GM21737 (cell line): ENCODE measurements at regions not wholly inside any gene's neighbourhood (a gene's known extent, or its start where the extent isn't known, plus 50 kb on each side); places are given as distances from the start of the nearest gene placed in this dataset.
"Not testable (repeated sequence)": the region's sequence is repeated elsewhere in the genome, so short reads cannot be mapped to it uniquely, and the experiment has no call there.

ENCODE experiments used
- ATAC-seq: cut with Tn5 transposase; IDR thresholded peaks from one replicate; pipeline ENCODE4 v1.9.1; 2021; ENCODE audit warnings: mild to moderate bottlenecking, moderate library complexity; ENCODE audit not compliant: unreplicated experiment

GRCh38 chr7:36058020-36058592 lies 94.9 kb upstream of the EEPD1 start:
- peak; percentile 71 for ATAC-seq

GRCh38 chr7:36060388-36060787 lies 92.7 kb upstream of the EEPD1 start:
- ATAC-seq, result not testable (repeated sequence)

- ATAC-seq, result no peak
Measured at GRCh38 chr7:36062154-36062815, 90.8 kb upstream of the EEPD1 start.

- no peak for ATAC-seq
Measured at GRCh38 chr7:36064676-36065075, 88.4 kb upstream of the EEPD1 start.

GRCh38 chr7:36065563-36066342 lies 87.3 kb upstream of the EEPD1 start:
- ATAC-seq, result not testable (repeated sequence)

GRCh38 chr7:36066343-36066664 lies 86.8 kb upstream of the EEPD1 start:
- ATAC-seq, result no peak

- ATAC-seq, result no peak
Measured at GRCh38 chr7:36070230-36070629, 82.8 kb upstream of the EEPD1 start.

GRCh38 chr7:36071605-36072004 lies 81.4 kb upstream of the EEPD1 start:
- ATAC-seq, result no peak

GRCh38 chr7:36072620-36073019 lies 80.4 kb upstream of the EEPD1 start:
- no peak for ATAC-seq

GRCh38 chr7:36075561-36075960 lies 77.5 kb upstream of the EEPD1 start:
- no peak for ATAC-seq

- no peak for ATAC-seq
Measured at GRCh38 chr7:36076074-36076473, 77.0 kb upstream of the EEPD1 start.

- no peak for ATAC-seq
Measured at GRCh38 chr7:36078816-36079360, 74.2 kb upstream of the EEPD1 start.

GRCh38 chr7:36079446-36080025 lies 73.5 kb upstream of the EEPD1 start:
- ATAC-seq, result no peak

- no peak for ATAC-seq
Measured at GRCh38 chr7:36080843-36081242, 72.2 kb upstream of the EEPD1 start.

GRCh38 chr7:36082216-36082615 lies 70.8 kb upstream of the EEPD1 start:
- ATAC-seq, result no peak

- no peak for ATAC-seq
Measured at GRCh38 chr7:36082910-36083309, 70.1 kb upstream of the EEPD1 start.

- ATAC-seq, result no peak
Measured at GRCh38 chr7:36083626-36084380, 69.3 kb upstream of the EEPD1 start.

GRCh38 chr7:36084485-36085091 lies 68.5 kb upstream of the EEPD1 start:
- no peak for ATAC-seq

- no peak for ATAC-seq
Measured at GRCh38 chr7:36085096-36085495, 68.0 kb upstream of the EEPD1 start.

- no peak for ATAC-seq
Measured at GRCh38 chr7:36086571-36086970, 66.5 kb upstream of the EEPD1 start.
